NCI-H146 treated with DMSO at 0.1 percent for 48 hours (cell line): ENCODE measurements at regions not wholly inside any gene's neighbourhood (a gene's known extent, or its start where the extent isn't known, plus 50 kb on each side); places are given as distances from the start of the nearest gene placed in this dataset.
"Not testable (repeated sequence)": the region's sequence is repeated elsewhere in the genome, so short reads cannot be mapped to it uniquely, and the experiment has no call there.

Source experiments
- DNase-seq: peaks from one replicate; lab custom pipeline; 2025; ENCODE audit not compliant: unreplicated experiment; lab: John Stamatoyannopoulos, UW

- no peak for DNase-seq
Observed at GRCh38 chr1:191709215-191709614, 449.0 kb upstream of the RGS18 start.

DNA sequence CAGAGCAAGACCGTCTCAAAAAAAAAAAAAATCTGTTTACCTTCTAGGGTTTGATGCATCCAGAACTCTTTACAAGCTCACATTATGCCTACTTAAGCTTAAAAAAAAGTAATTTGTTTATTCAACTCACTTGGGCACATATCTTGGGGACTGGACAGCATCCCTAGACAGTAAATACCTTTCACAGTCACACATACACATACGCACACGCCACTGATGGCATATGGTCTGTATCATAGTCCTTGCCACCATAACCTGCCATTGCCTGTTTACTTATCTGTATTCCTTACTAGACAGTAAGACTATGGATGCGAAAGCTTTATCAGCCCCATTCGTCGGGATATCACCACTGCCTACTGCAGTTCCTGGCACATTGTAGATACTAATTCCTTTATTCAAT lies 446.3 kb upstream of the RGS18 start:
- no peak for DNase-seq

- no peak for DNase-seq
Observed at GRCh38 chr1:191714845-191715244, 443.4 kb upstream of the RGS18 start.

GRCh38 chr1:191729742-191730141 lies 428.5 kb upstream of the RGS18 start:
- no peak for DNase-seq

GRCh38 chr1:191731608-191732302 lies 426.5 kb upstream of the RGS18 start:
- not testable (repeated sequence) for DNase-seq

DNA sequence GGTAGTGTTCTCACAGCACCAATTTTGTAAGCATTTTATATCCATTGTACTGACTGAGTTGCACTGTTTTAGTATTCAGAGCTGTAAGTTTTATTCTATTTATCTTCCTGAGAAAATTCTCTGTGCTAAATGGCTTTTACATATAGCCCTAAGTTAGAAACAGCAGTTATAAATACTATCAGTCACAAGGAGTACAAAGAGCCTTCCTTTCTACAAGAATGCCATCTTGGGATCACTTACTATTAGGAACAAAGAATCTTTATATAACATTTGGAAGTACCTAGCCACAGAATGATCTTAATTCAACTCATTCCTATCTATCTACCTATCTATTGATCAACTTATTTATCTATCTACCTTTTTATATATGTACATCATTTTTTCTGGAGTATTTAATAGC lies 423.9 kb upstream of the RGS18 start:
- DNase-seq: no peak

GRCh38 chr1:191739544-191739943 lies 418.7 kb upstream of the RGS18 start:
- no peak for DNase-seq

DNA sequence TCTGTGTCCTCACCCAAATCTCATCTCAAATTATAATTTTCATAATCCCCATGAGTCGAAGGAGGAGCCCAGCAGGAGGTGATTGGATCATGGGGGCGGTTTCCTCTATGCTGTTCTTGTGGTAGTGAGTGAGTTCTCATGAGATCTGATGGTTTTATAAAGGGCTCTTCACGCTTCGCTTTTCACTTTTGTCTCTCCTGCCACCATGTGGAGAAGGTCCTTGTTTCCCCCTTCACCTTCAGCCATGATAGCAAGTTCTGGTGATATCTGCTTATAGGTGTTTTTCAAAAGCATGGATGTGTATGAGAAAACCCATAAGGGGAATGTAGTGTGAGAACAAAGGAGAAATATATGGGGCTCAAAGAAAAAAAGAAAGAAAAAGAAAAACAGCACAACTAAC lies 405.9 kb upstream of the RGS18 start:
- DNase-seq: no peak

DNA sequence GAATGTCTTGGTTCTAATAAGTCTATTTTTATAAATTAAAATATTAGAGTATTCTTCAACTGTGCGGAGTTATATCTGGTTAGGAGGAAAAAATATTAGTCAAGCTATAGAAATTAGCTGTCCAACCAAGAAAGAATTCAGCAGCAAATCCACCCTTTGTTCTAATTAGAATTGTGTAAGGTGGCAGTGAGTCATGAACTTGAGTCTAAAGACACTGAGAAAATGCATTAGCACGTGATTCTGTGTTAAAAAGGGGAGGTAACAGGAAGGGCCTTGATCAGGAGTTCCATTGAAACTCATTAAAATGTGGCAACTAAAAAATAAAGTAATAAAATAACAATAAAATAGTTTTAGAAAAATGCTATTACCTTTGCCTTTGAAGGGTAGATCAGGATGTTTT lies 398.2 kb upstream of the RGS18 start:
- no peak for DNase-seq

DNA sequence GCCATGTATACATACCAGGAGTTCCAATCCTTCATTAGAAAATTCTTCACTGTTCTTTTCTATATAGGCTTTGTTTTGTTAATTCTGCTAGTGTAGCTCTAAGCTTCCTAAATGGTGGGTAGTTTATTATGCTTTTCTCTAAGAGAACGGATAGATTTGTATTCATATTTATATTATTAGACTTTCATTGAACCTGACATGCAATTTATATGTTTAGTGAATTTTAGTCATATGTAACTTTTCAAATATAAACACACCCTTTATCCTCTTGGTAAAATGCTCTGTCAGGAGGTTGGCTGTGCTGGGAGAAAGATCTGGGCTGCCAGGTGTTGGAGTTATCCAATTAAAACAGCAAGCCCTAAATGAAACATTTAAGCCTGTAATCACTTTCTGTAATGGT lies 369.7 kb upstream of the RGS18 start:
- no peak for DNase-seq

DNA sequence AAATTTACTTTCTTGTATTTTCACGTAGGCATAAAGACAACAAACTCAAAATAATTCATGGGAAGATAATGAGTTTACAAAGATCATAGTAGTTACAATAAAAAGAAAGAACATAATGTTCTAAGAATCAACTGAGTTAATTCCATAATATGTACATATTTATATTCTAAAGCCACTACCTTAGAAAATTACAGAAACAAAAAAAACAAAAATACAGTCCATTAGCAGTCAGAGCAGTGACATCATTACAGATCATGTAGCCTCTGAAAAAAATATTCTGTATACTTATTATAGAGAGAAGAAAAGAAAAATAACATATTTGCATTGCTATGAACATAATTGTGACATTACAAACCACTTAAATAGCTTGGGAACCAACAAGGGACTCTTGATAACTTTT lies 360.1 kb upstream of the RGS18 start:
- no peak for DNase-seq

DNA sequence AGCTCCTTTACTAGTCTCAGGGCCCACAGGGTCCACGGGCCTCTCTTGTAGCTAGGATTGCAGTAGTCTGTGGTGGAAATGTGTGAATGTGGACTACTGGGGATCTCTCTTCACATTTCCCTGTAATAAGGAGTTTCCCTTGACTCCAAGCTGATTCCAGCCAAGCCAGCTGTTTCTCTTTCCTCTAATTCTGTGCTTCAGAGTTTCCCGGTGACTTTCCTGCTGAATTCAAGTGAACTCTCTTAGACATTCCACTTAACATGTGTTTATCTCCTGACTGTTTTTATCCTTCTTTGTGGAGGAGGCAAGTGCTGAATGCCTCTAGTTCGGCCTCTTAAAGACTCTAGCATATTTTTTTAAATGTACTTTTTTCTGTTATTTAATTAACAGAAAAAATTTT lies 354.0 kb upstream of the RGS18 start:
- no peak for DNase-seq

- DNase-seq: not testable (repeated sequence)
Observed at GRCh38 chr1:191813593-191813992, 344.7 kb upstream of the RGS18 start.

- DNase-seq: no peak
Observed at GRCh38 chr1:191818198-191818597, 340.1 kb upstream of the RGS18 start.

DNA sequence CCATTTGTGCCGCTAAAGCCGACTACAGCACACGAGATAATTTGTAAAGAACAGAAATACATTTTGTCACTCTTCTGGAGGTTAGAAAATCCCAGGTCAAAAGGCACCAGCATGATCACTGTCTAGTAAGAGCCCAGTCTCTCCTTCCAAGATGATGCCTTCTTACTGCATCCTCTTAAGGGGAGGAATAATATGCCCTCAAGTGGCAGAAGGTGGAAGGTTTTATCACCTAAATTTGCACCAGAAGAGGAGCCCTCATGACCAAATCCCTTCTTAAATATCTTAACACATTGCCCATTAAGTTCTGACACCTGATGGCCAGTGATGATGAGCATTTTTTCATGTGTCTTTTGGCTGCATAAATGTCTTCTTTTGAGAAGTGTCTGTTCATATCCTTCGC lies 326.7 kb upstream of the RGS18 start:
- no peak for DNase-seq

- DNase-seq: no peak
Observed at GRCh38 chr1:191839891-191840290, 318.4 kb upstream of the RGS18 start.

DNA sequence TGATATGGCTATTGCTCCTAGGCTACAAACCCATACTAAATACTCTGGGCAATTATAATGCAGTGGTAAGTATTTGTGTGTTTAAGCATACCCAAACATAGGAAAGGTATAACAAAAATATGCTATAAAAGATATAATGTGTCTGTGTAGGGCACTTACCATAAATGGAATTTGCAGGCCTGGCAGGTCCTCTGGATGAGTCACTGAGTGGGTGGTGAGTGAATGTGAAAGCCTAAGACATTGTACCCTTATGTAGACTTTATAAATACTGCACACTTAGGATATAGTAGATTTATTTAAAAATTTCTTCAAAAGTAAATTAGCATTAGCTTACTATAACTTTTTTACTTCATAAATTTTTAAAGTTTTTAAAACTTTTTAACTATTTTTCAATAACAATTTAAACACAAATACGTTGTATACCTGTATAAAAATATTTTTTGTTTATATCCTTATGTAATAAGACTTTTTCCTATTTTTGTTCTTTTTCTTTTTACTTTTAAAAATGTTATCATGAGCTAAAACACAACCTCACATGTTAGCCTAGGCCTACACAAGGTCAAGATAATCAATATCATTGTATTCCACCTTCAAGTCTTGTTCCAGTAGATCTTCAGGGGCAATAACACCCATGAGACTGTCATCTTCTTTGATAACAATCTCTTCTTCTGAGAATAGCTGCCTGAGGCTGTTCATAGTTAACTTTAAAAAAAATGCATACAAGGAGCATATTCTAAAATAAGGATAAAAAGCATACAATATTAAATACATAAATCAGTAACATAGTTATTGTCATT lies 306.3 kb upstream of the RGS18 start:
- no peak for DNase-seq

DNA sequence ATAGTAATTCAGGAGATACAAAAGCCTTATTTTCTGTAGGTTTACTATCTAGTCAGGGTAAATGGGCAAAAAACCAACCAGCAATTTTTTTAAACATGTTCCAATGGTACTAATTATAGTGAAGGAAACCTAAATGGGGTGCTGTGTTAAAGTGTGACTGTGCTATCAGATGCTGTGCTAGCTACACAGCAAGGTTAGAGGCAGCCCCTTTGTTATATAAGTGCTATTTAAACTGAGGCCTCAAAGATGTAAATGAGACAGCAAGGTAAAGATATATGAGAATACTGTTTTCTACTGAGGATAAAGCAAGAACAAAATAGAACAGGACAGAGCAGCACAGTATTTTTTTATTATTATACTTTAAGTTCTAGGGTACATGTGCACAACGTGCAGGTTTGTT lies 305.4 kb upstream of the RGS18 start:
- no peak for DNase-seq

DNA sequence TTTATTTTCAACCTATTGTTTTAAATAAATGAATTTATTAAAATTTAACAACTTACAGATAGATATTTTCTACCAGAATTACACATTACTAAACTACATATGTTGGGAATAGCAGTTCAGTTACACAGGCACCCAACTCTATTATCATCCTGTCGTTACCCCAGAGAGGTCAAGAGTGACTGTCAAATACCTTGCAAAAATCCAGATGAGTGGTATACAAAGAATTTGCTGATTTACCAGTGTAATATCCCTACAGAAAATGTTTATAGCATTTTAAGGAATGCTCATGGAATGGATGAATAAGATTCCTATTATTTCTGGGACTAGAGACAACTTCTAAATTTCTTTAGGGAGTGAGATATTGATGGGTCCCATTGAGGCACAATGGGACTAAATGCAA lies 300.7 kb upstream of the RGS18 start:
- no peak for DNase-seq

DNA sequence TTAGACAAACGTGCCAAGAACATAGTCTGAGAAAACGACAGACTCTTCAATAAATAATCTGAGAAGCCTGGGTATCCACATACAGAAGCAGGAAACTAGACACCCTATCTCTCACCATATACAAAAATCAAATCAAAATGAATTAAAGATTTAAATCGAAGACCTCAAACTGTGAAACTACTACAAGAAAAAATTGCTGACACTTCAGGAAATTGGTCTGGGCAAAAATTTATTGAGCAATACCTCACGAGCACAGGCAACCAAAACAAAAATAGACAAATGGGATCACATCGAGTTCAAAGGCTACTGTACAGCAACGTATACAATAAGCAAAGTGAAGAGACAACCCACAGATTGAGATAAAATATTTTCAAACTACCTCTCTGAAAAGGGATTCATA lies 292.8 kb upstream of the RGS18 start:
- no peak for DNase-seq

- no peak for DNase-seq
Observed at GRCh38 chr1:191866155-191866554, 292.1 kb upstream of the RGS18 start.

- DNase-seq: no peak
Observed at GRCh38 chr1:191869790-191870312, 288.4 kb upstream of the RGS18 start.
